IPS-18c (cell line): ENCODE measurements at regions not wholly inside any gene's neighbourhood (a gene's known extent, or its start where the extent isn't known, plus 50 kb on each side); places are given as distances from the start of the nearest gene placed in this dataset.

Source experiments
- H3K4me3 ChIP-seq: 2 replicates; pipeline ENCODE4 v1.7.0; 2013; ENCODE audit warnings: low read depth, mild to moderate bottlenecking, low read length, moderate library complexity; ENCODE audit not compliant: insufficient read depth
- H3K9me3 ChIP-seq: one replicate; pipeline ENCODE4 v1.6.1; 2013; ENCODE audit warnings: mild to moderate bottlenecking, low read length, moderate library complexity; ENCODE audit not compliant: control insufficient read depth, insufficient read depth

GRCh38 chr20:63106108-63106764 lies 99.5 kb upstream of the BHLHE23 start:
- H3K9me3 ChIP-seq: peaks cover 7% of the 10 kb centered on the region
- H3K4me3 ChIP-seq: no peak overlapping the region

GRCh38 chr20:63105211-63106107 lies 98.7 kb upstream of the BHLHE23 start:
- peaks cover 7% of the 10 kb centered on the region for H3K9me3 ChIP-seq

GRCh38 chr20:63104312-63105181 lies 97.8 kb upstream of the BHLHE23 start:
- no peak overlapping the region for H3K4me3 ChIP-seq
- peaks cover 7% of the 10 kb centered on the region for H3K9me3 ChIP-seq

More at GRCh38 chr20:63105211-63106107, 98.7 kb upstream of the BHLHE23 start:
- no peak overlapping the region for H3K4me3 ChIP-seq

GRCh38 chr20:63103402-63104311 lies 96.9 kb upstream of the BHLHE23 start:
- Histone ChIP-seq H3K4me3 (no peak overlapping the region), H3K9me3 (peaks cover 7% of the 10 kb centered on the region)

GRCh38 chr20:63102721-63103375 lies 96.1 kb upstream of the BHLHE23 start:
- peak overlapping the region; percentile 50; the same call in 1 of the 2 replicates for H3K4me3 ChIP-seq
- peaks cover 4% of the 10 kb centered on the region for H3K9me3 ChIP-seq

- Histone ChIP-seq H3K9me3 (peaks cover 4% of the 10 kb centered on the region), H3K4me3 (peak overlapping the region; percentile 50)
Observed at GRCh38 chr20:63101781-63102720, 95.3 kb upstream of the BHLHE23 start.

GRCh38 chr20:63100926-63101699 lies 94.3 kb upstream of the BHLHE23 start:
- no peak overlapping the region for H3K4me3 ChIP-seq
- peaks cover 4% of the 10 kb centered on the region for H3K9me3 ChIP-seq

- Histone ChIP-seq H3K4me3 (no peak overlapping the region), H3K9me3 (peaks cover 4% of the 10 kb centered on the region)
Observed at GRCh38 chr20:63100174-63100925, 93.6 kb upstream of the BHLHE23 start.

- H3K4me3 ChIP-seq: no peak overlapping the region; the same call in 1 of the 2 replicates
Observed at GRCh38 chr20:63099456-63100173, 92.9 kb upstream of the BHLHE23 start.

GRCh38 chr20:63098195-63098810 lies 91.5 kb upstream of the BHLHE23 start:
- Histone ChIP-seq H3K4me3 (no peak overlapping the region), H3K9me3 (no peaks in the 10 kb centered on the region)

More at GRCh38 chr20:63099456-63100173, 92.9 kb upstream of the BHLHE23 start:
- peaks cover 4% of the 10 kb centered on the region for H3K9me3 ChIP-seq

- no peak overlapping the region for H3K4me3 ChIP-seq
- H3K9me3 ChIP-seq: no peaks in the 10 kb centered on the region
Observed at GRCh38 chr20:63097336-63097831, 90.6 kb upstream of the BHLHE23 start.

GRCh38 chr20:63096681-63097335 lies 90.0 kb upstream of the BHLHE23 start:
- no peaks in the 10 kb centered on the region for H3K9me3 ChIP-seq
- no peak overlapping the region for H3K4me3 ChIP-seq
